Prostate gland (tissue), 2 donors: ENCODE measurements at regions not wholly inside any gene's neighbourhood (a gene's known extent, or its start where the extent isn't known, plus 50 kb on each side); places are given as distances from the start of the nearest gene placed in this dataset.

Experiments used
- DNase-seq: peaks from one replicate; pipeline ENCODE4 v3.0.0-alpha.2; 2019; ENCODE audit warnings: low spot score
- H3K27ac ChIP-seq, 2 donors: fragments of 200-600 bp; sonication (generic); 2 replicates each; pipeline ENCODE4 v1.5.1; 2017 to 2019
- H3K27me3 ChIP-seq: fragments of 200-600 bp; sonication (generic); replicated peaks from 2 replicates; pipeline ENCODE4 v1.5.1; 2019; ENCODE audit not compliant: insufficient read depth
- H3K36me3 ChIP-seq, 2 donors: fragments of 200-600 bp; sonication (generic); 1 replicate in 1 of 2; 2 replicates in 1 of 2; pipeline versions ENCODE4 v1.5.1 to v1.8.1; 2017 to 2019
- H3K4me1 ChIP-seq: fragments of 200-600 bp; sonication (generic); replicated peaks from 2 replicates; pipeline ENCODE4 v1.5.1; 2019
- H3K4me3 ChIP-seq, 2 donors: fragments of 200-600 bp; sonication (generic); 2 replicates each; pipeline ENCODE4 v1.5.1; 2017 to 2019
- H3K9me3 ChIP-seq: fragments of 200-600 bp; sonication (generic); 2 replicates; pipeline ENCODE4 v1.5.1; 2017
- CTCF ChIP-seq, 4 experiments: fragments of 200-600 bp in 2 of 4; fragments of 450-650 bp in 2 of 4; sonication (generic) in 2 of 4; IDR thresholded peaks; 1 replicate in 3 of 4; 2 replicates in 1 of 4; pipeline ENCODE4 v1.5.1; 2016 to 2019; ENCODE audit warnings: antibody characterized with exemption in 4 of 4, mild to moderate bottlenecking in 2 of 4, moderate library complexity in 2 of 4
- POLR2A ChIP-seq: fragments of 450-650 bp; IDR thresholded peaks from one replicate; pipeline ENCODE4 v1.6.1; 2016; ENCODE audit warnings: antibody characterized with exemption, mild to moderate bottlenecking
- POLR2AphosphoS5 ChIP-seq: sonication (generic); formaldehyde crosslinking; IDR thresholded peaks from one replicate; pipeline ENCODE4 v1.6.1; 2017; ENCODE audit warnings: antibody characterized with exemption
- WGBS: methylation state at CpG from one replicate; pipeline ENCODE4 v1.1.5; 2018; 5-methylcytosine and 5-hydroxymethylcytosine counted together
- intact Hi-C: fragments of 100-400 bp; cut with DNase I; formaldehyde crosslinking; loops from one replicate; pipeline ENCODE4 v1.14.2; 2022

DNA sequence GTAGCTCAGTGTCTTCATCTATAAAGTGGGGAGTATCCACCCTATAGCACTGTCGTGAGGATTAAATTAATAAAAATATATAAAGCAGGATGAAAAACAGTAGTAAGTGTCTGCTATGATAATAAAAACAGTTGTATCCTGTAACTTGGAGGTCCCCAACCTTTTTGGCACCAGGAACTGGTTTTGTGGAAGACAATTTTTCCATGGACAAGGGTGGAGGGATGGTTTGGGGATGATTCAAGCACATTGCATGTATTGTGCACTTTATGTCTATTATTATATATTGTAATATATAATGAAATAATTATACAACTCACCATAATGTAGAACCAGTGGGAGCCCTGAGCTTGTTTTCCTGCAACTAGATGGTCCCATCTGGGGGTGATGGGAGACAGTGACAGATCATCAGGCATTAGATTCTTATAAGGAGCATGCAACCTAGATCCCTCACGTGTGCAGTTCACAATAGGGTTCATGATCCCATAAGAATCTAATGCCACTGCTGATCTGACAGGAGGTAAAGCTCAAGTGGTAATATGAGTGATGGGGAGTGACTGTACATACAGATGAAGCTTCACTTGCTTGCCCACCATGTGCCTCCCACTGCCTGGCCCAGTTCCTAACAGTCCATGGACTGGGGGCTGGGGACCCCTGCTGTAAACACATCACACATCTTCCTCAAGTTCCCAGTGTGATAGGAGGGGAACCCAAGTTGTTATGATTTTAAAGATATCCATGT is 177.4 kb upstream of the DAPK1 start:
- H3K9me3 ChIP-seq, result no peaks in the 10 kb centered on the region
- intact Hi-C loops, result loop anchor here (5.0 kb wide), 1 partner anchor 883 kb away; no protein-coding TSS in a partner anchor
- H3K4me1 ChIP-seq, result no peaks in the 10 kb centered on the region
- H3K4me3 ChIP-seq, result no peak overlapping the region
- no peak overlapping the region for H3K27ac ChIP-seq
- no peak for DNase-seq
- H3K27me3 ChIP-seq, result no peaks in the 10 kb centered on the region
- no peaks in the 10 kb centered on the region for H3K36me3 ChIP-seq
- 85% methylated on average over 2 of the region's 2 CpGs for WGBS
- TF ChIP-seq POLR2A (no peak), POLR2AphosphoS5 (no peak), CTCF (IDR thresholded peaks at IDR 0.05) (no peak)

DNA sequence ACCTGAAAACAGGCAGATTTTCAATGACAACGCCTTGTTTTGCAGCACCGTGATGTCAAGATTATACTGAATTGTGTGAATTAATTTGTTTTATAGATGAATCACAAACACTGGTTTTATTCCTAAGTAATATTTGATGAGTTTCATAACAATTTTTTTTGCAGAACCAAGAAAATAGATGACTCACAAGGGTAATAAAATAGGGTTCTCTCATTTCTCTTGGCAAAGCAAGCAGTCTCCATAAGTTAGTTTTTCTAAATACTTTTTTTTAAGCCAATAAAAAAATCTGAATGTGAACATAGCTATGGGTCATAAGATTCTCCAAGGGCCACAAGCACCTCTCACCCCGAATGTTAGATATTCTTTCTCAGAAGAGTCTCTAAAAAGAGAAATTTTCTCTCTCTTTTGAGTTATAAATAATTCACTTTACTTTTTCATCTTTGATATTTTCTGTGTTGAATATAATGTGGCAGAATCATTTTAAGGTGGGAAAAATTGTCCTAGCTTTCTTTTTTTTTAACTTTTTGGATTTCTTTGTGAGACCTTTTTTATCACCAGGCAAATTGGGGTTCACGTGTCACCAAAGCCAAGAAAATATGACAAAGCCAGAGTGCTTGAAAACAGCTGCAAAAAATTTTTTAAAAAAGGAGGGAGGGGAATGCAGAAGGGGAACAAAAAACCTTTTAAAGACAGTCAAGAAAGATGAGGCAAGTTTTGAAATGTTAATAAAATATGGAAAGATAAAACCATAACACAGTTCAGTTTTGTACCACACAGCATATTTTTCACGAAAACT is 174.6 kb upstream of the DAPK1 start:
- H3K36me3 ChIP-seq, result no peaks in the 10 kb centered on the region
- TF ChIP-seq CTCF (IDR thresholded peaks at IDR 0.05) (no peak), POLR2AphosphoS5 (no peak), POLR2A (no peak)
- no peak overlapping the region for H3K27ac ChIP-seq
- no peaks in the 10 kb centered on the region for H3K9me3 ChIP-seq
- H3K27me3 ChIP-seq, result no peaks in the 10 kb centered on the region
- H3K4me1 ChIP-seq, result no peaks in the 10 kb centered on the region
- intact Hi-C loops, result loop anchor here (5.0 kb wide), 1 partner anchor 886 kb away; no protein-coding TSS in a partner anchor
- WGBS, result 52% methylated on average over 5 of the region's 5 CpGs
- DNase-seq, result no peak
- no peak overlapping the region for H3K4me3 ChIP-seq

DNA sequence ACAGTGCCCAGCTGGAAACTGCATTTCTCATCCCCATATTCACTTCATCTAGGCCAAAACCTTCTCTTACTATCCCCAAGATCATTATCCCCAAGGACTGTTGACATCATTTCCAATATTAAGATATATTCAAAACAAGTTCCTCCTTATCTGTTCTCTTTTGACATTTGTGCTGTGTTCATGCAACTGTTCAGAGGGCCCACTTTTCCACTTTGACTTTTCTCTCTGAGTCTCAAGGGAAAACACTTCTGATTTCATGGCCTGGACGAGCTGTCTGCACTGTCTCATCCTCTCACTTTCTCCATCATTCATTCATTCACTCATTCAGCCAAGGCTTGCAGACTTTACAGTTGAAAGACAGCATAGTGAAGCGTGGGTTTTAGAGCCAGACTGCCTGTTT is 173.7 kb upstream of the DAPK1 start:
- Histone ChIP-seq H3K4me3 (no peak overlapping the region), H3K4me1 (no peaks in the 10 kb centered on the region), H3K9me3 (no peaks in the 10 kb centered on the region), H3K36me3 (no peaks in the 10 kb centered on the region), H3K27me3 (no peaks in the 10 kb centered on the region), H3K27ac (no peak overlapping the region)
- WGBS, result 87% methylated on average over 2 of the region's 2 CpGs
- intact Hi-C loops, result loop anchor here (1.0 to 5.0 kb wide), 3 partner anchors 377 to 887 kb away; partner anchors contain the start of gene GAS1
- no peak for DNase-seq
- TF ChIP-seq POLR2AphosphoS5 (no peak), POLR2A (no peak), CTCF (IDR thresholded peaks at IDR 0.05) (no peak)

GRCh38 chr9:87324613-87325194 is 173.0 kb upstream of the DAPK1 start:
- intact Hi-C loops, result loop anchor here (1.0 to 5.0 kb wide), 3 partner anchors 378 to 887 kb away; partner anchors contain the start of gene GAS1
- Histone ChIP-seq H3K36me3 (no peaks in the 10 kb centered on the region), H3K27ac (no peak overlapping the region), H3K4me3 (no peak overlapping the region), H3K27me3 (no peaks in the 10 kb centered on the region), H3K9me3 (no peaks in the 10 kb centered on the region), H3K4me1 (no peaks in the 10 kb centered on the region)
- DNase-seq, result peak; percentile 36
- WGBS, result 2% methylated on average over 5 of the region's 5 CpGs
- TF ChIP-seq POLR2AphosphoS5, result peak; percentile 11
- TF ChIP-seq POLR2A, result no peak
- TF ChIP-seq CTCF (IDR thresholded peaks at IDR 0.05), result peak; percentile 31 to 87 (median 81)
